Esophagus muscularis mucosa (tissue), 4 donors: ENCODE measurements at regions not wholly inside any gene's neighbourhood (a gene's known extent, or its start where the extent isn't known, plus 50 kb on each side); places are given as distances from the start of the nearest gene placed in this dataset.

Experiments used
- DNase-seq: peaks from one replicate; pipeline ENCODE4 v3.0.0-alpha.2; 2017; ENCODE audit errors: extremely low spot score
- H3K27ac ChIP-seq, 4 donors: fragments of 200-600 bp; sonication (generic); replicated peaks in 1 of 4; 1 replicate in 3 of 4; 2 replicates in 1 of 4; pipeline ENCODE4 v1.5.1; 2016 to 2019; ENCODE audit warnings: mild to moderate bottlenecking in 1 of 4
- H3K27me3 ChIP-seq, 4 donors: fragments of 200-600 bp; sonication (generic); one replicate each; pipeline versions ENCODE4 v1.5.1 to v1.6.0; 2016 to 2019
- H3K36me3 ChIP-seq, 4 donors: fragments of 200-600 bp; sonication (generic); one replicate each; pipeline ENCODE4 v1.5.1; 2016 to 2019
- H3K4me1 ChIP-seq, 4 donors: fragments of 200-600 bp; sonication (generic); one replicate each; pipeline ENCODE4 v1.5.1; 2016 to 2019
- H3K4me3 ChIP-seq, 4 donors: fragments of 200-600 bp; sonication (generic); 1 replicate in 2 of 4; 2 replicates in 2 of 4; pipeline ENCODE4 v1.5.1; 2016 to 2019; ENCODE audit warnings: mild to moderate bottlenecking in 4 of 4, moderate library complexity in 1 of 4
- H3K9me3 ChIP-seq, 4 donors: fragments of 200-600 bp; sonication (generic); 1 replicate in 3 of 4; 2 replicates in 1 of 4; pipeline ENCODE4 v1.5.1; 2016 to 2019
- CTCF ChIP-seq, 3 experiments: fragments of 200-600 bp in 2 of 3; fragments of 450-650 bp in 1 of 3; sonication (generic) in 2 of 3; IDR thresholded peaks; one replicate each; pipeline ENCODE4 v1.5.1; 2017 to 2019; ENCODE audit warnings: antibody characterized with exemption in 3 of 3, mild to moderate bottlenecking in 2 of 3, moderate library complexity in 1 of 3
- EP300 ChIP-seq: sonication (generic); formaldehyde crosslinking; IDR thresholded peaks from one replicate; pipeline ENCODE4 v1.6.1; 2017; ENCODE audit warnings: antibody characterized with exemption
- POLR2A ChIP-seq: fragments of 450-650 bp; IDR thresholded peaks from one replicate; pipeline ENCODE4 v1.6.1; 2017; ENCODE audit warnings: antibody characterized with exemption, moderate library complexity, mild to moderate bottlenecking, low read depth
- POLR2AphosphoS5 ChIP-seq, 2 donors: sonication (generic); formaldehyde crosslinking; IDR thresholded peaks; one replicate each; pipeline ENCODE4 v1.6.1; 2017; ENCODE audit warnings: antibody characterized with exemption in 2 of 2
- WGBS: methylation state at CpG from one replicate; pipeline ENCODE4 v1.1.5; 2018; 5-methylcytosine and 5-hydroxymethylcytosine counted together
- intact Hi-C: fragments of 100-400 bp; cut with DNase I; formaldehyde crosslinking; loops from one replicate; pipeline ENCODE4 v1.15.1; 2023

- DNase-seq: no peak
- no peak overlapping the region for H3K27ac ChIP-seq
These were observed 376.4 kb upstream of the TNC start for GRCh38 chr9:115494393-115494792.

GRCh38 chr9:115495052-115495635 is 377.2 kb upstream of the TNC start:
- no peak for TF ChIP-seq EP300
- TF ChIP-seq POLR2AphosphoS5 (IDR thresholded peaks at IDR 0.05): no peak
- no peak for TF ChIP-seq POLR2A
- TF ChIP-seq CTCF (IDR thresholded peaks at IDR 0.05): no peak
- Histone ChIP-seq H3K36me3 (no peaks in the 10 kb centered on the region), H3K4me3 (no peak overlapping the region), H3K27me3 (no peaks in the 10 kb centered on the region), H3K4me1 (peaks cover 0 to 2% (median 0%) of the 10 kb centered on the region in 4 donors), H3K27ac (no peak overlapping the region), H3K9me3 (no peaks in the 10 kb centered on the region)
- DNase-seq: no peak
- intact Hi-C loops: no loop called here
- 56% methylated on average over 6 of the region's 6 CpGs for WGBS

More at GRCh38 chr9:115494393-115494792, 376.4 kb upstream of the TNC start:
- Histone ChIP-seq H3K27me3 (no peaks in the 10 kb centered on the region), H3K4me3 (no peak overlapping the region), H3K9me3 (no peaks in the 10 kb centered on the region), H3K4me1 (peaks cover 0 to 2% (median 0%) of the 10 kb centered on the region in 4 donors), H3K36me3 (no peaks in the 10 kb centered on the region)
- no peak for TF ChIP-seq POLR2AphosphoS5 (IDR thresholded peaks at IDR 0.05)
- no peak for TF ChIP-seq EP300
- no peak for TF ChIP-seq POLR2A
- TF ChIP-seq CTCF (IDR thresholded peaks at IDR 0.05): no peak
- 50% methylated on average over 1 of the region's 1 CpG for WGBS
- intact Hi-C loops: no loop called here

GRCh38 chr9:115495836-115496235 is 377.9 kb upstream of the TNC start:
- Histone ChIP-seq H3K36me3 (no peaks in the 10 kb centered on the region), H3K4me1 (peaks cover 0 to 2% (median 0%) of the 10 kb centered on the region in 4 donors), H3K4me3 (no peak overlapping the region), H3K9me3 (no peaks in the 10 kb centered on the region), H3K27ac (no peak overlapping the region), H3K27me3 (no peaks in the 10 kb centered on the region)
- intact Hi-C loops: no loop called here
- TF ChIP-seq EP300 (no peak), POLR2A (no peak), POLR2AphosphoS5 (IDR thresholded peaks at IDR 0.05) (no peak), CTCF (IDR thresholded peaks at IDR 0.05) (no peak)
- no peak for DNase-seq

GRCh38 chr9:115498303-115498702 is 380.3 kb upstream of the TNC start:
- Histone ChIP-seq H3K4me3 (no peak overlapping the region), H3K27ac (no peak overlapping the region), H3K4me1 (peaks cover 0 to 2% (median 0%) of the 10 kb centered on the region in 4 donors), H3K9me3 (no peaks in the 10 kb centered on the region), H3K36me3 (no peaks in the 10 kb centered on the region), H3K27me3 (no peaks in the 10 kb centered on the region)
- intact Hi-C loops: no loop called here
- no peak for DNase-seq
- WGBS: 56% methylated on average over 4 of the region's 4 CpGs
- TF ChIP-seq POLR2AphosphoS5 (IDR thresholded peaks at IDR 0.05) (no peak), EP300 (no peak), CTCF (IDR thresholded peaks at IDR 0.05) (no peak), POLR2A (no peak)

GRCh38 chr9:115507148-115507547 is 389.2 kb upstream of the TNC start:
- no peaks in the 10 kb centered on the region for H3K27me3 ChIP-seq

More at GRCh38 chr9:115507148-115507547, 389.2 kb upstream of the TNC start:
- no peak overlapping the region for H3K4me3 ChIP-seq
- no peaks in the 10 kb centered on the region for H3K36me3 ChIP-seq
- DNase-seq: no peak
- H3K9me3 ChIP-seq: no peaks in the 10 kb centered on the region
- no peak overlapping the region for H3K27ac ChIP-seq
- intact Hi-C loops: no loop called here
- no peaks in the 10 kb centered on the region for H3K4me1 ChIP-seq
- TF ChIP-seq POLR2AphosphoS5 (IDR thresholded peaks at IDR 0.05): no peak
- TF ChIP-seq EP300: no peak
- no peak for TF ChIP-seq CTCF (IDR thresholded peaks at IDR 0.05)
- TF ChIP-seq POLR2A: no peak
